ENCODE measurements at regions not wholly inside any gene's neighbourhood (a gene's known extent, or its start where the extent isn't known, plus 50 kb on each side); places are given as distances from the start of the nearest gene placed in this dataset.
A peak's percentile ranks its signal among the peaks of the same experiment; 100 is the strongest.
"Not testable (repeated sequence)": the region's sequence is repeated elsewhere in the genome, so short reads cannot be mapped to it uniquely, and the experiment has no call there.

- DNase-seq, result no peak
Observed at GRCh38 chr6:114879693-114880092, 536.9 kb upstream of the HS3ST5 start.

GRCh38 chr6:114878091-114878490 is 535.3 kb upstream of the HS3ST5 start:
- DNase-seq, result no peak

- no peak for DNase-seq
Observed at GRCh38 chr6:114874410-114874809, 531.6 kb upstream of the HS3ST5 start.

GRCh38 chr6:114865506-114865905 is 522.7 kb upstream of the HS3ST5 start:
- not testable (repeated sequence) for DNase-seq

DNA sequence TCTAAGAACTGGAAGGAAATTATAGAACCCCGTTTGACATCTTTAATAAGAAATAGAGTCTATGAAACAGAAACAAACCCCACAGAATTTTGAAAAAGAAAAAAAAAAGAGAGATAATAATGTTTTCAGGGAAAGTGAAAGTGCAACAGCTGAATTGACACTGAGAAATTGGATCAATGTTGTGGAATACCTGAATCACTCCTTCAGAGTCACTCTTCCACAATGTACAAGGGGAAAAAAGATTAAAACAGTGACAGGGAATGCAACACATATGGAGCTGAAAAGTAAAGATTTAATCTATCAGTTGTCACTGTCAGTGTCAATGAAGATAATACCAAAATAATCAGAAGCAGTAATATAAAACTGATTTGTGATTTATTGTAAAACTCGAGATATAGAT is 520.8 kb upstream of the HS3ST5 start:
- no peak for DNase-seq

- no peak for DNase-seq
Observed at GRCh38 chr6:114862819-114863218, 520.0 kb upstream of the HS3ST5 start.

- DNase-seq, result no peak
Observed at GRCh38 chr6:114862064-114862463, 519.2 kb upstream of the HS3ST5 start.

GRCh38 chr6:114844359-114844758 is 501.5 kb upstream of the HS3ST5 start:
- DNase-seq, result no peak

GRCh38 chr6:114839019-114839418 is 496.2 kb upstream of the HS3ST5 start:
- DNase-seq, result no peak

DNA sequence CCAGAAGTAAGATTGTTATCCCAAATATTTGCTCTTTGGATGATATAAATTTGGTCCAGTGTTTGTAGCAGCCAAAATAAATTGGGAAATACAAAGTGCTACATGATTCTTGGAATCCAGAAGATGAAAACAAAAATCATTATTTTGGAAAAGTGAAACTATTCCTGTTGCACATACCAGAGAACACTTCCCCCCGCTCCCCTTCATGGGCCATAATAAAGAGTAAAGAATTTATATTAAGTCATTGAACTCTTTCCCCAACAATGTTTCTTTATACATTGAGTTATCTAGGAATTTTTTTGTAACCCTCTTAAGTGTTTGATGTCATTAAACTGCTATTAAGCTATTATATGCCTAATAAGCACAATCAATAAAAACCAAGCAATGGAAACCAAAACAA is 490.4 kb upstream of the HS3ST5 start:
- DNase-seq, result no peak

DNA sequence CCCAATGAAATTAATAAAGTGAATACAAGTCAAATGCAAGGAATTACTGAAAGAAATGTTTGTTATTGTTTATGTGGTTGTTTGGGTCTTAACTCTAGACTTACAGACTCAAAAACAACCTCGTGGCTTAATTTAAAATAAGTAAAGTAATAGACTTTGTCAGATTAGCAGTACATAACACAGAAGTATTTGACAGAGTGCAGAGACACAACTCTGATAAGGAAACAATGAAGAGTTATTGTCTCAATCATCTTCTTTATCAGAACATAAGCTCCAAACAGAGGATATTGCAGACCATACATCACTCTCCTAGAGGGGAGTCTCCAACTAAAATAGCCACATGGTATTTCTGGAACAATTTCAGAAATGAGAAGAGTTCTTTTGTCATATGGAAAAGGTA is 487.7 kb upstream of the HS3ST5 start:
- DNase-seq, result no peak

DNA sequence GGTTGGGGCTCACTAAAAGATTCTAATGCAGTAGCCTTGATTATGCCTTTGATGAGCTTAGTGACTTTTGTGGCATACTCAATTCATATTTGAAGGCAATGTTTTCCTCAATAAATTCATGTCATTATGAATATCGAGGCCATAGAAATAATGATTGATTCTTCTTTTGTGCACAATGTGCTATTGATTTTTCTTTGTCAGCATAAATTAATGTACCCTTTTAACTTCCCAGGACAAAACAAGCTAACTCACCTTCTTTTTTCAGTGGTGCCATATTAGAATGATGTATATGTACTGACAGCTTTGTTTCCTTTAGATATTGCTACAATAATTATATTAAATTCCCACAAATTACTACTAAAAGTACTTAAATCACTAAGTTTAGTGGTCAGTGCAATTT is 484.3 kb upstream of the HS3ST5 start:
- no peak for DNase-seq

DNA sequence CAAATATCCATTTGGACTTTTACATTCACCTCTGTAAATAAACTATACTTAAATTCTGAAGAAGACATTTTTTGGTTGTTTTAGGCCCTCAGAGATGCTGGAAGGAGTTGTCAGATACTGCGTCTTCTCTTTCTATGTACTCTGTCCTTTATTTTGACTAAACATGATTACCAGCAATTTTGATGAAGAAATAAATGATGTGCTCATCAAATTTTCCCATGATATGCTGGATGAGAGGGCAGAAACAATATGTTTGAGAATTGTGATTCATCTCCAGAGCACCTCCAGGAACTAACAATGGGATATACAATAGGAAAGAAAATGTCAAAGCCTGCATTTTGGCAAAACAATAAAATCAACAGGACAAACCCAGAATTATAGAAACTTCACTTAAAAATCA is 481.6 kb upstream of the HS3ST5 start:
- DNase-seq, result no peak

GRCh38 chr6:114816678-114817077 is 473.9 kb upstream of the HS3ST5 start:
- no peak for DNase-seq

DNA sequence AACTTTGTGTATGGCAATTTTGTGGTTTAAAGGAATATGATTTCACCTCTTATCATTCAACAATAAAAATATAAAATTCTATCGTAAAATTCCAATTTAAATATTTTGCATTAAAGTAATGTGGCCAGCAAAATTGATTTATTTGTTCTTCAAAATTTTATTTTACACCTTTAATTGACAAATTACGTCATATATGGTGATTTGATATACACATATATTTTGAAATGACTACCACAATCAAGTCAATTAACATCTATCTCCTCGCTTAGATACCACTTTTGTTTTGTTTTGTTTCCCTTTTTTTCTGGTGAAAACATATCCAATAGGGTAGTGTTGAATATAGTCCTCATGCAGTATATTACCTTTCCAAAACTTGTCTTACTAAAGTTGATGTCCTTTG is 467.6 kb upstream of the HS3ST5 start:
- no peak for DNase-seq

- not testable (repeated sequence) for DNase-seq
Observed at GRCh38 chr6:114805426-114805825, 462.6 kb upstream of the HS3ST5 start.

DNA sequence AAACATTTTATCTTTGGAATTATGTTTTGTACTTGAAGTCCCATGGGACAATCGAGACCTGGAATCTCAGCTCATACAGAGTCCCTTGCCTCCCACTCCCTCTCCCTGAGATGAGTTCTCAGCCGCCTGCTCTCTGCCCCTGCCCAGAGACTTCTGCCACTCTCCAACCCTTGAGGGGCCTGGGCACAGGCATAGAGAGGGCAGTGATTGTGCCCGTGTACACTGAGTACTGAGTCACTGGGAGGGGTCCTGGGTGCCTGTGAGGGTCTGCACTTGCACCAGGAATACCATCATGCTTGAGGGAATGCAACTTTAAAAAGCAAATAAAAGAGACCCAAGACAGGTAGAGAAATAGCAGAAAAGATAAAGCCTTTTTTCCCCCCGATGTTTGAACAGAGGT is 453.8 kb upstream of the HS3ST5 start:
- no peak for DNase-seq

DNA sequence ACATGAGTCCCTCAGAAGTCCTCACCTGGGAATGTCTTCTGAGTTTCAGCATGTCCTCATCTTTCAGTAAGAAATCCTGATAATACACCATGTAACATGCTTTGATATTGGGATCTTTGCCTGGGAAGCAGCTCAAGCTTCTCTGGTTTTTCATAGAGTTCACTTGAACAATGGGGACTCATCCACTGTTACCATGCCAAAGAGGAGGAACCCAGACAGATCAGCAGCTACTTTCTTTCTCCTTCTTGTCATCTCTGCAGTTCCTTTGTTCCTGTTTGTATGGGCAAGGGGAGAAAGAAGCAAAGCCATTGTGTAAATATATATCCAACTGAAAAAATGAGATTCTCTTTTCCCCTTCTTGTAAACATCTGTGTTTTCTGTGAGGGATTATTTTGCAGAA is 450.6 kb upstream of the HS3ST5 start:
- no peak for DNase-seq

- DNase-seq, result no peak
Observed at GRCh38 chr6:114785235-114786127, 442.7 kb upstream of the HS3ST5 start.

DNA sequence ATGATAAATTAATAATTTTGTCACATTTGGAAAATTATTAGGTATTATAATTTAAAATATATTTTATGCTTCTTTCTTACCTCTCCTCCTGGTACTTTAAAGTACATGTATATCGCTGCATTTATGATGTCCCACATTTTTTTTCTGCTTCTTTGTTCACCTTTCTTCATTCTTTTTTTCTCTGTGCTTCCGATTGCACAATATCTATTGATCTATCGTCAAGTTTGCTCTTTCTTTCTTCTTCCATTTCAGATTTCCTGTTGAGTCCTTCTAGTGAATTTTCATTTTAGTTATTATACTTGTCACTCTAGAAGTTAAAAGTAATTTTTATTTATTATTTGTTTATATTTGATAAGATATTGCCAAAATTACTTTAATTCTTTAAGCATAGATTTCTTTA is 441.0 kb upstream of the HS3ST5 start:
- no peak for DNase-seq

DNA sequence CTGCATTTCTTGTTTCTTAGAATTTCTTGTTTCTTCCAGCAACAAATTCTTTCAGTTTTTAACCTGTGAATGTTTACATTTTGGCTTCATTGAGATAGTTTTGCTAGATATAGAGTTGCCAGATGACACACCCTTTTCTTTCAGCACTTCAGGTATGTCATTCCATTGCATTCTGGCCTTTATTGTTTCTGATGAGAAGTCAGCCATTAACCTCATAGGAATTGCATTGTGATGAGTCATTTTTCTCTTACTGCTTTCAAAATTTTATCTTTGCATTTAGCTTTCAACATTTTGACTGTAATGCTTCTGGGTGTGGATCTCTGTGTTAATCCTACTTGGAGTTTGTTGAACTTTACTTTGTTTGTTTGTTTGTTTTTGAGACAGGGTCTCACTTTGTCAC is 440.3 kb upstream of the HS3ST5 start:
- no peak for DNase-seq

DNA sequence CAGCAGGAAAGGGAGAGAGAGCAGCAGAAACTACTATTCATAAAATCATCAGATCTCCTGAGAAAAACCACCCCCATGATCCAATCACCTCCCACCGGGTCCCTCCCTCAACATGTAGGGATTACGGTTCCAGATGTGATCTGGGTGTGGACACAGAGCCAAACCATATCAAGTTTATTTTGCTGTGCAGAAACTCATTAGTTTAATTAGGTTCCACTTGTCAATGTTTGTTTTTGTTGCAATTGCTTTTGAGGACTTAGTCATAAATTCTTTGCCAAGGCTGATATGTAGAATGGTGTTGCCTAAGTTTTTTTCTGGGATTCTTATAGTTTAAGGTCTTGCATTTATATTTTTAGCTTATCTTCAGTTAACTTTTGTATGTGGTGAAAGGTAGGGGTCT is 422.0 kb upstream of the HS3ST5 start:
- DNase-seq, result no peak

- DNase-seq, result no peak
Observed at GRCh38 chr6:114762145-114762544, 419.3 kb upstream of the HS3ST5 start.

DNA sequence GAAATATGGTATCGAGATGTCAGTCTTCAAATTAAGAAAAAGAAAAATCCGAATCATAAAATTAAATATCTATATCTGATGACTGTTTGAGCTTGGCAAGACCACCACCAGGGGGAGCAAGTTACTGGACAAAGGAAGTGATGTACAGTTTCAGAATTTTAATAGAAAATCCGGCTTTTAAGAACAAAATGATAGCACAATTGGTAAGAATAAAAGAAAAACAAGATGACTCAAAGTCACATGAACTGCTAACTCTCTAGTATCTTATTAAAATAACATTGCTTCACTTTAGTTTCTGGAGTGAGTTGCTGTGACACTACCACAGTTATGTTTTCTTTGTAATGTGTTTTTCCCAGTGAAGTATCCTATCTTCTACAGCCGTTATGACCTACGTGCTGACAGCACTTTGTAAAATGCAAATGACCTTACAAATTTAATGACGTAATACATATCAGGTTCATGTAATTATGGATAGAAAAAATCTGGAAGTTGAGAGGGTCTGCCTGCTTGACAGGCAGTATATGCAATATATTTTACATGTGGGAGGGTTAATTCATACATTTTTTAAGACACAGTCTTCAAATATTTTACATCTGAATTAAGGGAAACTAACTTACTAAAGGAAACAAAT is 405.3 kb upstream of the HS3ST5 start:
- peak in 1 of 2 experiments; percentile 37 for DNase-seq

- no peak for DNase-seq
Observed at GRCh38 chr6:114740547-114740946, 397.7 kb upstream of the HS3ST5 start.

Measured in NCI-H526 (cell line).